SK-N-SH (cell line): ENCODE measurements at regions not wholly inside any gene's neighbourhood (a gene's known extent, or its start where the extent isn't known, plus 50 kb on each side); places are given as distances from the start of the nearest gene placed in this dataset.

Source experiments
- CTCF ChIP-seq: fragments of 200-600 bp; sonication (generic); IDR thresholded peaks from 2 replicates; pipeline ENCODE4 v1.6.1; 2017; ENCODE audit warnings: antibody characterized with exemption, mild to moderate bottlenecking, moderate library complexity
- MEF2A ChIP-seq: IDR thresholded peaks from 2 replicates; pipeline ENCODE4 v1.4.0; 2012; ENCODE audit warnings: low read depth, borderline replicate concordance
- POLR2AphosphoS5 ChIP-seq: IDR thresholded peaks from 2 replicates; pipeline ENCODE4 v1.6.1; 2012; ENCODE audit warnings: low read depth, low read length
- ZBTB33 ChIP-seq: IDR thresholded peaks from 2 replicates; pipeline ENCODE4 v1.4.0; 2012; ENCODE audit warnings: low read depth, borderline replicate concordance

- TF ChIP-seq CTCF (peak; percentile 29), MEF2A (no peak), POLR2AphosphoS5 (no peak), ZBTB33 (no peak)
Measured at GRCh38 chr15:24877174-24877573, 77.6 kb upstream of the SNRPN start.
